MCF 10A (cell line): ENCODE measurements at regions not wholly inside any gene's neighbourhood (a gene's known extent, or its start where the extent isn't known, plus 50 kb on each side); places are given as distances from the start of the nearest gene placed in this dataset.

Experiments used
- BruUV-seq: library from RNA; stranded (reverse); fragments of 400-500 nt; replicated peaks from 2 replicates; lab custom pipeline; 2021; lab: Mats Ljungman, UMichigan
- CTCF ChIA-PET: fragments of 300-600 bp; sonication (Branson Sonifier 250); formaldehyde crosslinking; extraction: SDS; loops from one replicate; lab custom pipeline; 2021; ENCODE audit warnings: antibody characterized with exemption, inconsistent platforms; lab: Yijun Ruan, JAX
- POLR2A ChIA-PET: fragments of 300-600, 350-650 bp; sonication (Branson Sonifier 250); formaldehyde crosslinking; extraction: SDS; loops from one replicate; lab custom pipeline; 2020; ENCODE audit warnings: antibody characterized with exemption, inconsistent platforms; lab: Yijun Ruan, JAX
- DNase-seq: peaks from one replicate; pipeline ENCODE4 v3.0.0-alpha.2; 2018; ENCODE audit not compliant: unreplicated experiment
- H3K27ac Mint-ChIP-seq: one replicate; pipeline ENCODE4 v1.8.0; 2022; ENCODE audit warnings: mild to moderate bottlenecking, low read depth, mixed read lengths; ENCODE audit not compliant: unreplicated experiment
- H3K27me3 Mint-ChIP-seq: one replicate; pipeline ENCODE4 v1.8.0; 2022; ENCODE audit warnings: mixed read lengths; ENCODE audit not compliant: insufficient read depth, unreplicated experiment
- H3K36me3 Mint-ChIP-seq: one replicate; pipeline ENCODE4 v1.8.0; 2022; ENCODE audit warnings: mild to moderate bottlenecking, moderate library complexity, mixed read lengths; ENCODE audit not compliant: insufficient read depth, unreplicated experiment
- H3K4me1 Mint-ChIP-seq: one replicate; pipeline ENCODE4 v1.8.0; 2022; ENCODE audit warnings: mixed read lengths; ENCODE audit not compliant: insufficient read depth, unreplicated experiment
- H3K4me3 Mint-ChIP-seq: one replicate; pipeline ENCODE4 v1.8.0; 2022; ENCODE audit warnings: mild to moderate bottlenecking, moderate library complexity, mixed read lengths; ENCODE audit not compliant: unreplicated experiment
- H3K9me3 Mint-ChIP-seq: one replicate; pipeline ENCODE4 v1.8.0; 2022; ENCODE audit warnings: mixed read lengths; ENCODE audit not compliant: unreplicated experiment
- CTCF ChIP-seq: fragments of 200-600 bp; IDR thresholded peaks from one replicate; pipeline ENCODE4 v1.8.0; 2022; ENCODE audit warnings: antibody characterized with exemption, mild to moderate bottlenecking; ENCODE audit not compliant: unreplicated experiment
- intact Hi-C: fragments of 100-400 bp; cut with micrococcal nuclease; formaldehyde crosslinking; loops from 2 replicates; pipeline ENCODE4 v1.14.1; 2022

GRCh38 chr2:40953341-40953740 lies 501.5 kb upstream of the SLC8A1 start:
- no TSS peak for BruUV-seq
- no peak for DNase-seq
- CTCF ChIA-PET = no interaction called here
- TF ChIP-seq CTCF = no peak
- Mint-ChIP-seq H3K36me3 (no peaks in the 10 kb centered on the region), H3K4me1 (no peaks in the 10 kb centered on the region), H3K27ac (no peak overlapping the region), H3K4me3 (no peak overlapping the region), H3K9me3 (no peaks in the 10 kb centered on the region), H3K27me3 (peaks cover 21% of the 10 kb centered on the region)
- intact Hi-C loops = no loop called here
- POLR2A ChIA-PET = no interaction called here

- no peaks in the 10 kb centered on the region for H3K9me3 Mint-ChIP-seq
- no peaks in the 10 kb centered on the region for H3K4me1 Mint-ChIP-seq
- POLR2A ChIA-PET = no interaction called here
- no peak overlapping the region for H3K4me3 Mint-ChIP-seq
- CTCF ChIA-PET = interaction anchor here (0.6 to 1.1 kb wide), 2 partner anchors 830 to 1042 kb away, joined by 3 read pairs; no protein-coding TSS in a partner anchor
- TF ChIP-seq CTCF = no peak
- H3K27me3 Mint-ChIP-seq = peaks cover 11% of the 10 kb centered on the region
- intact Hi-C loops = no loop called here
- DNase-seq = no peak
- BruUV-seq = no TSS peak
- H3K27ac Mint-ChIP-seq = no peak overlapping the region
- no peaks in the 10 kb centered on the region for H3K36me3 Mint-ChIP-seq
Measured at GRCh38 chr2:40955042-40955441, 503.2 kb upstream of the SLC8A1 start.

- no peak overlapping the region for H3K27ac Mint-ChIP-seq
- BruUV-seq = no TSS peak
- ChIA-PET POLR2A (no interaction called here), CTCF (interaction anchor here (0.6 to 1.1 kb wide), 4 partner anchors 743 to 1042 kb away, joined by 3 to 5 read pairs (median 3); no protein-coding TSS in a partner anchor)
- H3K27me3 Mint-ChIP-seq = peaks cover 13% of the 10 kb centered on the region
- H3K4me3 Mint-ChIP-seq = no peak overlapping the region
- no peaks in the 10 kb centered on the region for H3K9me3 Mint-ChIP-seq
- intact Hi-C loops = no loop called here
- no peak for DNase-seq
- H3K36me3 Mint-ChIP-seq = no peaks in the 10 kb centered on the region
- H3K4me1 Mint-ChIP-seq = no peaks in the 10 kb centered on the region
- TF ChIP-seq CTCF = no peak
Measured at GRCh38 chr2:40955635-40956034, 503.7 kb upstream of the SLC8A1 start.

- peak; percentile 13 for DNase-seq
- H3K4me3 Mint-ChIP-seq = no peak overlapping the region
- H3K36me3 Mint-ChIP-seq = no peaks in the 10 kb centered on the region
- H3K4me1 Mint-ChIP-seq = no peaks in the 10 kb centered on the region
- POLR2A ChIA-PET = interaction anchor here (0.6 to 1.4 kb wide), 2 partner anchors 17 to 141 kb away, joined by 3 read pairs; no protein-coding TSS in a partner anchor
- no peaks in the 10 kb centered on the region for H3K9me3 Mint-ChIP-seq
- CTCF ChIA-PET = interaction anchor here (0.6 kb wide), 1 partner anchor 20 kb away, joined by 3 read pairs; no protein-coding TSS in a partner anchor
- TF ChIP-seq CTCF = no peak
- intact Hi-C loops = no loop called here
- H3K27me3 Mint-ChIP-seq = peaks cover 21% of the 10 kb centered on the region
- BruUV-seq = no TSS peak
- H3K27ac Mint-ChIP-seq = no peak overlapping the region
Measured at GRCh38 chr2:40957508-40957907, 505.6 kb upstream of the SLC8A1 start.
